ENCODE measurements at regions not wholly inside any gene's neighbourhood (a gene's known extent, or its start where the extent isn't known, plus 50 kb on each side); places are given as distances from the start of the nearest gene placed in this dataset.

DNA sequence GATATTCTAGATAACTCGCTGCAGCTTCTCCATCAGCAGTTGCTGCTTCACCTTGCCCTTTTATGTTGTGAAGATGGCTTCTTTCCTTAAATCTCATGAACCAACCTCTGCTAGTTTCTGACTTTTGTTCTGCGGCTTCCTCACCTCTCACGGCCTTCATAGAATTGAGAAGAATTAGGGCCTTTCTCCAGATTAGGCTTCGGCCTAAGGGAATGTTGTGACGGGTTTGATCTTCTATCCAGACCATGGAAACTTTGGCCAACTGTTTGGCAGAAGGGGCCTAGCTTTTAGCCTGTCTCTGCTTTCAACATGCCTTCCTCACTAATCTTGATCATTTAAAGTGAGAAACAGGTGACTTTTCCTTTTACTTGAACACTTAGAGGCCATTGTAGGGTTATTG, 199.9 kb downstream of the CYP26B1 start:
- Histone ChIP-seq H3K4me2 (no peak overlapping the region), H2AFZ (no peak overlapping the region), H3K9me2 (ENCODE audit: insufficient read depth) (peaks cover 3% of the 10 kb centered on the region; the same call in 1 of the 2 replicates), H3K79me2 (replicated peaks; ENCODE audit: insufficient read depth) (no peaks in the 10 kb centered on the region), H3K27ac (ENCODE audit: low read depth) (no peak overlapping the region), H3K27me3 (ENCODE audit: insufficient read depth) (no peaks in the 10 kb centered on the region), H3K36me3 (ENCODE audit: insufficient read depth) (no peaks in the 10 kb centered on the region), H3F3A (replicated peaks; ENCODE audit: low read depth) (no peaks in the 10 kb centered on the region), H4K20me1 (replicated peaks; ENCODE audit: insufficient read depth) (0 out of 2 replicates have a peak, but pooled peaks cover 2% of the 10 kb centered on the region), H3K4me3 (no peak overlapping the region), H3K4me1 (ENCODE audit: insufficient read depth) (no peaks in the 10 kb centered on the region)
- TF ChIP-seq, protein P1, sequence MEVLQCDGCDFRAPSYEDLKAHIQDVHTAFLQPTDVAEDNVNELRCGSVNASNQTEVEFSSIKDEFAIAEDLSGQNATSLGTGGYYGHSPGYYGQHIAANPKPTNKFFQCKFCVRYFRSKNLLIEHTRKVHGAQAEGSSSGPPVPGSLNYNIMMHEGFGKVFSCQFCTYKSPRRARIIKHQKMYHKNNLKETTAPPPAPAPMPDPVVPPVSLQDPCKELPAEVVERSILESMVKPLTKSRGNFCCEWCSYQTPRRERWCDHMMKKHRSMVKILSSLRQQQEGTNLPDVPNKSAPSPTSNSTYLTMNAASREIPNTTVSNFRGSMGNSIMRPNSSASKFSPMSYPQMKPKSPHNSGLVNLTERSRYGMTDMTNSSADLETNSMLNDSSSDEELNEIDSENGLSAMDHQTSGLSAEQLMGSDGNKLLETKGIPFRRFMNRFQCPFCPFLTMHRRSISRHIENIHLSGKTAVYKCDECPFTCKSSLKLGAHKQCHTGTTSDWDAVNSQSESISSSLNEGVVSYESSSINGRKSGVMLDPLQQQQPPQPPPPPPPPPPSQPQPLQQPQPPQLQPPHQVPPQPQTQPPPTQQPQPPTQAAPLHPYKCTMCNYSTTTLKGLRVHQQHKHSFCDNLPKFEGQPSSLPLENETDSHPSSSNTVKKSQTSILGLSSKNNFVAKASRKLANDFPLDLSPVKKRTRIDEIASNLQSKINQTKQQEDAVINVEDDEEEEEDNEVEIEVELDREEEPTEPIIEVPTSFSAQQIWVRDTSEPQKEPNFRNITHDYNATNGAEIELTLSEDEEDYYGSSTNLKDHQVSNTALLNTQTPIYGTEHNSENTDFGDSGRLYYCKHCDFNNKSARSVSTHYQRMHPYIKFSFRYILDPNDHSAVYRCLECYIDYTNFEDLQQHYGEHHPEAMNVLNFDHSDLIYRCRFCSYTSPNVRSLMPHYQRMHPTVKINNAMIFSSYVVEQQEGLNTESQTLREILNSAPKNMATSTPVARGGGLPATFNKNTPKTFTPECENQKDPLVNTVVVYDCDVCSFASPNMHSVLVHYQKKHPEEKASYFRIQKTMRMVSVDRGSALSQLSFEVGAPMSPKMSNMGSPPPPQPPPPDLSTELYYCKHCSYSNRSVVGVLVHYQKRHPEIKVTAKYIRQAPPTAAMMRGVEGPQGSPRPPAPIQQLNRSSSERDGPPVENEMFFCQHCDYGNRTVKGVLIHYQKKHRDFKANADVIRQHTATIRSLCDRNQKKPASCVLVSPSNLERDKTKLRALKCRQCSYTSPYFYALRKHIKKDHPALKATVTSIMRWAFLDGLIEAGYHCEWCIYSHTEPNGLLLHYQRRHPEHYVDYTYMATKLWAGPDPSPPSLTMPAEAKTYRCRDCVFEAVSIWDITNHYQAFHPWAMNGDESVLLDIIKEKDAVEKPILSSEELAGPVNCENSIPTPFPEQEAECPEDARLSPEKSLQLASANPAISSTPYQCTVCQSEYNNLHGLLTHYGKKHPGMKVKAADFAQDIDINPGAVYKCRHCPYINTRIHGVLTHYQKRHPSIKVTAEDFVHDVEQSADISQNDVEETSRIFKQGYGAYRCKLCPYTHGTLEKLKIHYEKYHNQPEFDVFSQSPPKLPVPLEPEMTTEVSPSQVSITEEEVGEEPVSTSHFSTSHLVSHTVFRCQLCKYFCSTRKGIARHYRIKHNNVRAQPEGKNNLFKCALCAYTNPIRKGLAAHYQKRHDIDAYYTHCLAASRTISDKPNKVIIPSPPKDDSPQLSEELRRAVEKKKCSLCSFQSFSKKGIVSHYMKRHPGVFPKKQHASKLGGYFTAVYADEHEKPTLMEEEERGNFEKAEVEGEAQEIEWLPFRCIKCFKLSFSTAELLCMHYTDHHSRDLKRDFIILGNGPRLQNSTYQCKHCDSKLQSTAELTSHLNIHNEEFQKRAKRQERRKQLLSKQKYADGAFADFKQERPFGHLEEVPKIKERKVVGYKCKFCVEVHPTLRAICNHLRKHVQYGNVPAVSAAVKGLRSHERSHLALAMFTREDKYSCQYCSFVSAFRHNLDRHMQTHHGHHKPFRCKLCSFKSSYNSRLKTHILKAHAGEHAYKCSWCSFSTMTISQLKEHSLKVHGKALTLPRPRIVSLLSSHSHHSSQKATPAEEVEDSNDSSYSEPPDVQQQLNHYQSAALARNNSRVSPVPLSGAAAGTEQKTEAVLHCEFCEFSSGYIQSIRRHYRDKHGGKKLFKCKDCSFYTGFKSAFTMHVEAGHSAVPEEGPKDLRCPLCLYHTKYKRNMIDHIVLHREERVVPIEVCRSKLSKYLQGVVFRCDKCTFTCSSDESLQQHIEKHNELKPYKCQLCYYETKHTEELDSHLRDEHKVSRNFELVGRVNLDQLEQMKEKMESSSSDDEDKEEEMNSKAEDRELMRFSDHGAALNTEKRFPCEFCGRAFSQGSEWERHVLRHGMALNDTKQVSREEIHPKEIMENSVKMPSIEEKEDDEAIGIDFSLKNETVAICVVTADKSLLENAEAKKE (CRISPR knock-in tag; IDR thresholded peaks at IDR 0.05) = no peak
- TF ChIP-seq EZH2 (IDR thresholded peaks at IDR 0.05; ENCODE audit: low read depth, unreplicated experiment) (no peak), NANOG (IDR thresholded peaks at IDR 0.05; ENCODE audit: borderline replicate concordance) (no peak), JUNB (IDR thresholded peaks at IDR 0.05; ENCODE audit: unreplicated experiment) (no peak), ZNF114 (CRISPR knock-in tag; IDR thresholded peaks at IDR 0.05) (no peak), POLR2AphosphoS5 (IDR thresholded peaks at IDR 0.05; ENCODE audit: low read depth) (no peak), CREB1 (CRISPR knock-in tag; IDR thresholded peaks at IDR 0.05; ENCODE audit: low read depth) (no peak), STAT1 (IDR thresholded peaks at IDR 0.05; ENCODE audit: unreplicated experiment) (no peak), ZNF331 (CRISPR knock-in tag; IDR thresholded peaks at IDR 0.05; ENCODE audit: low read depth) (no peak)
- TF ChIP-seq, protein P2, sequence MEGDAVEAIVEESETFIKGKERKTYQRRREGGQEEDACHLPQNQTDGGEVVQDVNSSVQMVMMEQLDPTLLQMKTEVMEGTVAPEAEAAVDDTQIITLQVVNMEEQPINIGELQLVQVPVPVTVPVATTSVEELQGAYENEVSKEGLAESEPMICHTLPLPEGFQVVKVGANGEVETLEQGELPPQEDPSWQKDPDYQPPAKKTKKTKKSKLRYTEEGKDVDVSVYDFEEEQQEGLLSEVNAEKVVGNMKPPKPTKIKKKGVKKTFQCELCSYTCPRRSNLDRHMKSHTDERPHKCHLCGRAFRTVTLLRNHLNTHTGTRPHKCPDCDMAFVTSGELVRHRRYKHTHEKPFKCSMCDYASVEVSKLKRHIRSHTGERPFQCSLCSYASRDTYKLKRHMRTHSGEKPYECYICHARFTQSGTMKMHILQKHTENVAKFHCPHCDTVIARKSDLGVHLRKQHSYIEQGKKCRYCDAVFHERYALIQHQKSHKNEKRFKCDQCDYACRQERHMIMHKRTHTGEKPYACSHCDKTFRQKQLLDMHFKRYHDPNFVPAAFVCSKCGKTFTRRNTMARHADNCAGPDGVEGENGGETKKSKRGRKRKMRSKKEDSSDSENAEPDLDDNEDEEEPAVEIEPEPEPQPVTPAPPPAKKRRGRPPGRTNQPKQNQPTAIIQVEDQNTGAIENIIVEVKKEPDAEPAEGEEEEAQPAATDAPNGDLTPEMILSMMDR (conservative IDR thresholded peaks at IDR 0.05; ENCODE audit: low read depth in 2 of 2) = no peak
- TF ChIP-seq, protein P3, sequence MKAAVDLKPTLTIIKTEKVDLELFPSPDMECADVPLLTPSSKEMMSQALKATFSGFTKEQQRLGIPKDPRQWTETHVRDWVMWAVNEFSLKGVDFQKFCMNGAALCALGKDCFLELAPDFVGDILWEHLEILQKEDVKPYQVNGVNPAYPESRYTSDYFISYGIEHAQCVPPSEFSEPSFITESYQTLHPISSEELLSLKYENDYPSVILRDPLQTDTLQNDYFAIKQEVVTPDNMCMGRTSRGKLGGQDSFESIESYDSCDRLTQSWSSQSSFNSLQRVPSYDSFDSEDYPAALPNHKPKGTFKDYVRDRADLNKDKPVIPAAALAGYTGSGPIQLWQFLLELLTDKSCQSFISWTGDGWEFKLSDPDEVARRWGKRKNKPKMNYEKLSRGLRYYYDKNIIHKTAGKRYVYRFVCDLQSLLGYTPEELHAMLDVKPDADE (IDR thresholded peaks at IDR 0.05) = no peak
- ATAC-seq = no peak
- H3K9me3 Mint-ChIP-seq = no peaks in the 10 kb centered on the region
- no peak overlapping the region for H3K27ac Mint-ChIP-seq
- no peak overlapping the region for H3K4me3 Mint-ChIP-seq
- no peaks in the 10 kb centered on the region for H3K36me3 Mint-ChIP-seq (ENCODE audit: low read depth)
- H3K4me1 Mint-ChIP-seq = peaks cover 13% of the 10 kb centered on the region; the same call in 2 of the 3 replicates
- H3K27me3 Mint-ChIP-seq (ENCODE audit: insufficient read depth, low read depth, poor library complexity) = peaks cover 10% of the 10 kb centered on the region
- DNase-seq (ENCODE audit: low spot score) = no peak
